Body of pancreas (tissue), 4 donors: ENCODE measurements at regions not wholly inside any gene's neighbourhood (a gene's known extent, or its start where the extent isn't known, plus 50 kb on each side); places are given as distances from the start of the nearest gene placed in this dataset.

Source experiments
- CTCF ChIP-seq, 7 experiments: fragments of 450-650 bp in 4 of 7; fragments of 200-600 bp in 3 of 7; sonication (generic) in 3 of 7; IDR thresholded peaks; one replicate each; pipeline ENCODE4 v1.5.1; 2016 to 2019; ENCODE audit warnings: antibody characterized with exemption in 7 of 7
- POLR2A ChIP-seq, 3 donors: fragments of 450-650 bp; IDR thresholded peaks; one replicate each; pipeline ENCODE4 v1.6.1; 2016; ENCODE audit warnings: antibody characterized with exemption in 3 of 3, mild to moderate bottlenecking in 2 of 3

GRCh38 chr4:175092114-175092513 is 174.0 kb downstream of the ADAM29 start:
- TF ChIP-seq CTCF (IDR thresholded peaks at IDR 0.05) = no peak
- no peak for TF ChIP-seq POLR2A (IDR thresholded peaks at IDR 0.05)
